Heart left ventricle (tissue), 16 donors: ENCODE measurements at regions not wholly inside any gene's neighbourhood (a gene's known extent, or its start where the extent isn't known, plus 50 kb on each side); places are given as distances from the start of the nearest gene placed in this dataset.

Experiments used
- ATAC-seq, 4 donors: fragments of 200-7000 bp; cut with Tn5 transposase; one replicate each; pipeline ENCODE4 v1.9.1; 2020 to 2022; ENCODE audit warnings: moderate library complexity in 4 of 4, mild to moderate bottlenecking in 3 of 4, moderate number of reproducible peaks in 1 of 4
- DNase-seq, 5 donors: peaks; one replicate each; pipeline ENCODE4 v3.0.0-alpha.2; 2020
- H3K27ac ChIP-seq, 12 donors: fragments of 200-600 bp; sonication (generic) in 4 of 12; one replicate each; pipeline versions ENCODE4 v1.5.0 to v1.8.0; 2016 to 2022; ENCODE audit warnings: mild to moderate bottlenecking in 2 of 12
- H3K27me3 ChIP-seq, 9 donors: fragments of 200-600 bp; sonication (generic) in 2 of 9; one replicate each; pipeline versions ENCODE4 v1.5.1 to v1.8.0; 2016 to 2022; ENCODE audit warnings: mild to moderate bottlenecking in 3 of 9
- H3K36me3 ChIP-seq, 9 donors: fragments of 200-600 bp; sonication (generic) in 2 of 9; one replicate each; pipeline versions ENCODE4 v1.5.0 to v1.8.0; 2018 to 2022; ENCODE audit warnings: mild to moderate bottlenecking in 2 of 9
- H3K4me1 ChIP-seq, 12 donors: fragments of 200-600 bp; sonication (generic) in 4 of 12; one replicate each; pipeline versions ENCODE4 v1.5.0 to v1.8.0; 2016 to 2022; ENCODE audit warnings: mild to moderate bottlenecking in 3 of 12
- H3K4me3 ChIP-seq, 12 donors: fragments of 200-600 bp; sonication (generic) in 4 of 12; one replicate each; pipeline versions ENCODE4 v1.5.0 to v1.8.0; 2017 to 2022; ENCODE audit warnings: mild to moderate bottlenecking in 9 of 12, moderate library complexity in 4 of 12
- H3K9me3 ChIP-seq, 12 donors: fragments of 200-600 bp; sonication (generic) in 4 of 12; one replicate each; pipeline versions ENCODE4 v1.5.0 to v1.8.0; 2016 to 2022; ENCODE audit warnings: mild to moderate bottlenecking in 1 of 12
- CTCF ChIP-seq, 12 donors: fragments of 200-600 bp; sonication (generic) in 4 of 12; IDR thresholded peaks; one replicate each; pipeline versions ENCODE4 v1.5.0 to v1.8.0; 2018 to 2022; ENCODE audit warnings: antibody characterized with exemption in 12 of 12, mild to moderate bottlenecking in 5 of 12
- POLR2A ChIP-seq, 2 donors: fragments of 450-650 bp; IDR thresholded peaks; one replicate each; pipeline ENCODE4 v1.6.1; 2017; ENCODE audit warnings: antibody characterized with exemption in 2 of 2, mild to moderate bottlenecking in 2 of 2, moderate library complexity in 2 of 2
- WGBS, 4 donors: extraction: QIAGEN DNeasy Blood & Tissue Kit in 2 of 4; methylation state at CpG; one replicate each; pipeline versions ENCODE4 v1.1.5 to v1.1.7; 2013 to 2018; 5-methylcytosine and 5-hydroxymethylcytosine counted together
- intact Hi-C, 10 donors: fragments of 100-400 bp; cut with DNase I; formaldehyde crosslinking; loops; one replicate each; pipeline versions ENCODE4 v1.11.1 to v1.14.2; 2022
- donor health status: ischemic (EF 13 %, LVEDD 7.1; RV severe dilation, severe dysfunction).
- donor health status: healthy with polysubstance abuse.
- donor health status: DM: no; HTN: yes; CAD: no.
- donor health status: DM: no; HTN: no; CAD: no.
- donor health status: ischemic (EF 25% LVEDD 6.9; RV normal size, moderate dysfunction).
- donor health status: ischemic (EF 25% LVEDD 5.7; RV mildly dilated, moderate dysfunction).
- donor health status: healthy.
- donor health status: DM: yes; HTN: yes; CAD: no.
- donor health status: ischemic (EF 35%, LVEDD 5.7; RV mildly dilated, moderate dysfunction).
- donor health status: nonischemic (EF 11% LVEDD 7.7; RV severe dilation, severe dysfunction).
- donor health status: DM: yes; HTN: yes; CAD: no.
- donor health status: PGD.
- donor health status: ischemic (EF 29% LVEDD 5.4; RV normal size, mild dysfunction).
- donor health status: nonischemic (EF 23%, LVEDD 6.1; RV moderate dilation, normal function).

- no peaks in the 10 kb centered on the region for H3K9me3 ChIP-seq
- no peaks in the 10 kb centered on the region for H3K36me3 ChIP-seq
- no peak overlapping the region for H3K27ac ChIP-seq
- peaks cover 0 to 8% (median 0%) of the 10 kb centered on the region in 12 donors for H3K4me1 ChIP-seq
- no peak for TF ChIP-seq CTCF (IDR thresholded peaks at IDR 0.05)
- TF ChIP-seq POLR2A (IDR thresholded peaks at IDR 0.05) = no peak
- no peaks in the 10 kb centered on the region for H3K27me3 ChIP-seq
- H3K4me3 ChIP-seq = no peak overlapping the region
- DNase-seq (no peak), ATAC-seq (no peak)
- 92 to 98% (median 98%) methylated on average over 1 of the region's 1 CpG for WGBS, 4 donors
- intact Hi-C loops = no loop called here
Measured at GRCh38 chr5:89187883-89188465, 305.0 kb upstream of the MEF2C start.

DNA sequence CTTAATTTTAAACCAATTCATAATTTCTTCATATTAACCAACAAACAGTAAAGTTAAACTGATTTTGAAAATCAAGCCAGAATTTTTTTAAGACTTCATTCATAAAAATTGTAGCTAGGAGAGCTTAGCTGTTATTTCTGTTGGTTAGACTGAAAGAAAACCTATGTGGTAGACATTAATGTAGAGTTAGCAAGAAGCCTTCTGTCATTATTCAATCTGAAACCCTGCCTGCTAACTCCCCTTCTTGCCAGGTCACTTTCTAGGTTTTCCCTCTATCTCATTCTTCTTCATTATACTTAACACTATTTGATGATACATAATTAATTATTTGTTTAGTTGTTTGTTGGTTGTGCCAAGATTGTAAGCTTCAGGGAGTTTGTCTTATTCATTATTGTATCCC lies 304.3 kb upstream of the MEF2C start:
- Histone ChIP-seq H3K4me1 (peaks cover 0 to 8% (median 0%) of the 10 kb centered on the region in 12 donors), H3K27ac (no peak overlapping the region), H3K4me3 (no peak overlapping the region), H3K9me3 (no peaks in the 10 kb centered on the region), H3K27me3 (no peaks in the 10 kb centered on the region), H3K36me3 (no peaks in the 10 kb centered on the region)
- no peak for DNase-seq
- ATAC-seq = no peak
- intact Hi-C loops = no loop called here
- TF ChIP-seq CTCF (IDR thresholded peaks at IDR 0.05) (no peak), POLR2A (IDR thresholded peaks at IDR 0.05) (no peak)

GRCh38 chr5:89181546-89181945 lies 298.6 kb upstream of the MEF2C start:
- intact Hi-C loops = no loop called here
- Histone ChIP-seq H3K27ac (no peak overlapping the region), H3K36me3 (no peaks in the 10 kb centered on the region), H3K4me3 (no peak overlapping the region), H3K27me3 (no peaks in the 10 kb centered on the region), H3K4me1 (no peaks in the 10 kb centered on the region), H3K9me3 (no peaks in the 10 kb centered on the region)
- TF ChIP-seq POLR2A (IDR thresholded peaks at IDR 0.05) = no peak
- TF ChIP-seq CTCF (IDR thresholded peaks at IDR 0.05) = no peak
- ATAC-seq (no peak), DNase-seq (no peak)

- Histone ChIP-seq H3K36me3 (no peaks in the 10 kb centered on the region), H3K27ac (no peak overlapping the region), H3K4me3 (no peak overlapping the region), H3K9me3 (no peaks in the 10 kb centered on the region), H3K4me1 (no peaks in the 10 kb centered on the region), H3K27me3 (no peaks in the 10 kb centered on the region)
- intact Hi-C loops = no loop called here
- ATAC-seq = no peak
- no peak for DNase-seq
- WGBS, 4 donors = 83 to 91% (median 85%) methylated on average over 3 of the region's 3 CpGs
- TF ChIP-seq CTCF (IDR thresholded peaks at IDR 0.05) (no peak), POLR2A (IDR thresholded peaks at IDR 0.05) (no peak)
Measured at GRCh38 chr5:89179731-89180130, 296.7 kb upstream of the MEF2C start.
